Progenitor cell of endocrine pancreas (in vitro differentiated cells): ENCODE measurements at regions not wholly inside any gene's neighbourhood (a gene's known extent, or its start where the extent isn't known, plus 50 kb on each side); places are given as distances from the start of the nearest gene placed in this dataset.

ENCODE experiments used
- DNase-seq: peaks from one replicate; pipeline ENCODE4 v3.0.0; 2021; ENCODE audit warnings: low spot score; ENCODE audit not compliant: unreplicated experiment
- H3K27ac Mint-ChIP-seq: 2 replicates; pipeline ENCODE4 v1.8.0; 2021; ENCODE audit warnings: mild to moderate bottlenecking, moderate library complexity, mixed read lengths
- H3K27me3 Mint-ChIP-seq: 2 replicates; pipeline ENCODE4 v1.8.0; 2021; ENCODE audit warnings: mixed read lengths
- H3K36me3 Mint-ChIP-seq: 2 replicates; pipeline ENCODE4 v1.8.0; 2022; ENCODE audit warnings: mixed read lengths; ENCODE audit not compliant: insufficient read depth
- H3K4me1 Mint-ChIP-seq: 2 replicates; pipeline ENCODE4 v1.8.0; 2021; ENCODE audit warnings: low read depth, mixed read lengths
- H3K4me3 Mint-ChIP-seq: 2 replicates; pipeline ENCODE4 v1.8.0; 2021; ENCODE audit warnings: low read depth, mild to moderate bottlenecking, moderate library complexity, mixed read lengths
- H3K9me3 Mint-ChIP-seq: 2 replicates; pipeline ENCODE4 v1.8.0; 2021; ENCODE audit warnings: low read depth, mixed read lengths
- CTCF ChIP-seq: fragments of 200-600 bp; sonication (generic); IDR thresholded peaks from one replicate; pipeline ENCODE4 v1.5.0; 2021; ENCODE audit warnings: antibody characterized with exemption, mild to moderate bottlenecking; ENCODE audit not compliant: unreplicated experiment

- Mint-ChIP-seq H3K27me3 (peaks cover 16% of the 10 kb centered on the region), H3K4me1 (no peaks in the 10 kb centered on the region)
These were observed 173.3 kb downstream of the LSM5 start for GRCh38 chr7:32316839-32317238.

GRCh38 chr7:32314761-32315160 is 175.4 kb downstream of the LSM5 start:
- no peak for TF ChIP-seq CTCF
- no peaks in the 10 kb centered on the region for H3K36me3 Mint-ChIP-seq
- no peaks in the 10 kb centered on the region for H3K4me1 Mint-ChIP-seq
- no peaks in the 10 kb centered on the region for H3K9me3 Mint-ChIP-seq
- no peak overlapping the region for H3K27ac Mint-ChIP-seq
- no peak for DNase-seq
- peaks cover 8% of the 10 kb centered on the region for H3K27me3 Mint-ChIP-seq
- no peak overlapping the region for H3K4me3 Mint-ChIP-seq

More at GRCh38 chr7:32316839-32317238, 173.3 kb downstream of the LSM5 start:
- Mint-ChIP-seq H3K36me3 (no peaks in the 10 kb centered on the region), H3K9me3 (no peaks in the 10 kb centered on the region), H3K4me3 (no peak overlapping the region), H3K27ac (no peak overlapping the region)
- TF ChIP-seq CTCF = no peak
- no peak for DNase-seq

- Mint-ChIP-seq H3K27ac (no peak overlapping the region), H3K4me1 (peaks cover 2% of the 10 kb centered on the region), H3K36me3 (no peaks in the 10 kb centered on the region), H3K27me3 (peaks cover 73% of the 10 kb centered on the region), H3K9me3 (peaks cover 3% of the 10 kb centered on the region), H3K4me3 (no peak overlapping the region)
- DNase-seq = no peak
- TF ChIP-seq CTCF = no peak
These were observed 188.8 kb downstream of the LSM5 start for GRCh38 chr7:32301427-32301826.

GRCh38 chr7:32299133-32299702 is 191.0 kb downstream of the LSM5 start:
- peaks cover 2% of the 10 kb centered on the region for H3K4me1 Mint-ChIP-seq
- H3K27me3 Mint-ChIP-seq = peaks cover 81% of the 10 kb centered on the region
- DNase-seq = no peak
- no peak overlapping the region for H3K27ac Mint-ChIP-seq
- H3K4me3 Mint-ChIP-seq = peak overlapping the region; percentile 71
- no peak for TF ChIP-seq CTCF
- H3K9me3 Mint-ChIP-seq = no peaks in the 10 kb centered on the region
- H3K36me3 Mint-ChIP-seq = no peaks in the 10 kb centered on the region

GRCh38 chr7:32298408-32299132 is 191.6 kb downstream of the LSM5 start:
- Mint-ChIP-seq H3K27ac (no peak overlapping the region), H3K36me3 (no peaks in the 10 kb centered on the region), H3K4me3 (peak overlapping the region; percentile 71), H3K9me3 (no peaks in the 10 kb centered on the region), H3K27me3 (peaks cover 84% of the 10 kb centered on the region), H3K4me1 (peaks cover 2% of the 10 kb centered on the region)
- DNase-seq = peak; percentile 15
- TF ChIP-seq CTCF = peak; percentile 22
